Mucosa of descending colon (tissue), 3 donors: ENCODE measurements at regions not wholly inside any gene's neighbourhood (a gene's known extent, or its start where the extent isn't known, plus 50 kb on each side); places are given as distances from the start of the nearest gene placed in this dataset.

Experiments used
- ATAC-seq: fragments of 200-7000 bp; cut with Tn5 transposase; one replicate; pipeline ENCODE4 v1.9.1; 2020; ENCODE audit warnings: mild to moderate bottlenecking, moderate library complexity
- DNase-seq, 3 donors: peaks; one replicate each; pipeline ENCODE4 v3.0.0-alpha.2; 2020
- H3K36me3 ChIP-seq: fragments of 200-600 bp; one replicate; pipeline ENCODE4 v1.8.0; 2021; ENCODE audit warnings: low read depth, mild to moderate bottlenecking
- H3K4me1 ChIP-seq: fragments of 200-600 bp; one replicate; pipeline ENCODE4 v1.8.0; 2021; ENCODE audit warnings: low read depth, mild to moderate bottlenecking
- H3K4me3 ChIP-seq: fragments of 200-600 bp; one replicate; pipeline ENCODE4 v1.8.0; 2021; ENCODE audit warnings: mild to moderate bottlenecking
- H3K9me3 ChIP-seq: fragments of 200-600 bp; one replicate; pipeline ENCODE4 v1.8.0; 2021; ENCODE audit warnings: mild to moderate bottlenecking
- CTCF ChIP-seq: fragments of 200-600 bp; IDR thresholded peaks from one replicate; pipeline ENCODE4 v1.8.0; 2022; ENCODE audit warnings: antibody characterized with exemption, mild to moderate bottlenecking
- intact Hi-C, 2 donors: fragments of 100-400 bp; cut with DNase I in 1 of 2; cut with micrococcal nuclease in 1 of 2; formaldehyde crosslinking; loops; one replicate each; pipeline versions ENCODE4 v1.11.0 to v1.11.1; 2022; cut with DNase I, micrococcal nuclease
- donor health status: DM: no; HTN: no; CAD: no; lungs with moderate emphysema.
- donor health status: DM: no; HTN: no; CAD: no.
- donor health status: DM: no; HTN: yes; CAD: no.

- H3K36me3 ChIP-seq, result no peaks in the 10 kb centered on the region
- no peak for ATAC-seq
- intact Hi-C loops, result no loop called here
- no peak for DNase-seq
- H3K4me1 ChIP-seq, result no peaks in the 10 kb centered on the region
- TF ChIP-seq CTCF, result no peak
- H3K4me3 ChIP-seq, result no peak overlapping the region
- no peaks in the 10 kb centered on the region for H3K9me3 ChIP-seq
Observed at GRCh38 chr2:166573391-166573790, 79.3 kb upstream of the SCN7A start.

- intact Hi-C loops, result no loop called here
- DNase-seq (no peak), ATAC-seq (no peak)
- Histone ChIP-seq H3K4me3 (no peak overlapping the region), H3K4me1 (no peaks in the 10 kb centered on the region), H3K36me3 (no peaks in the 10 kb centered on the region), H3K9me3 (no peaks in the 10 kb centered on the region)
- no peak for TF ChIP-seq CTCF
Observed at GRCh38 chr2:166572937-166573336, 78.9 kb upstream of the SCN7A start.

GRCh38 chr2:166568409-166568808 lies 74.4 kb upstream of the SCN7A start:
- no peaks in the 10 kb centered on the region for H3K9me3 ChIP-seq
- ATAC-seq, result no peak
- H3K36me3 ChIP-seq, result no peaks in the 10 kb centered on the region
- intact Hi-C loops, result no loop called here
- no peak for DNase-seq
- no peaks in the 10 kb centered on the region for H3K4me1 ChIP-seq
- H3K4me3 ChIP-seq, result no peak overlapping the region
- TF ChIP-seq CTCF, result no peak

GRCh38 chr2:166565501-166565900 lies 71.5 kb upstream of the SCN7A start:
- Histone ChIP-seq H3K4me1 (no peaks in the 10 kb centered on the region), H3K36me3 (no peaks in the 10 kb centered on the region), H3K9me3 (no peaks in the 10 kb centered on the region), H3K4me3 (no peak overlapping the region)
- ATAC-seq, result no peak
- intact Hi-C loops, result no loop called here
- DNase-seq, result no peak
- TF ChIP-seq CTCF, result no peak

- DNase-seq, result no peak
- Histone ChIP-seq H3K36me3 (no peaks in the 10 kb centered on the region), H3K4me1 (no peaks in the 10 kb centered on the region), H3K9me3 (no peaks in the 10 kb centered on the region), H3K4me3 (no peak overlapping the region)
- no peak for TF ChIP-seq CTCF
- intact Hi-C loops, result no loop called here
- ATAC-seq, result no peak
Observed at GRCh38 chr2:166563894-166564293, 69.8 kb upstream of the SCN7A start.

- no peaks in the 10 kb centered on the region for H3K9me3 ChIP-seq
- no peaks in the 10 kb centered on the region for H3K36me3 ChIP-seq
- intact Hi-C loops, result no loop called here
- no peak for DNase-seq
- H3K4me3 ChIP-seq, result no peak overlapping the region
- no peak for TF ChIP-seq CTCF
- H3K4me1 ChIP-seq, result no peaks in the 10 kb centered on the region
- ATAC-seq, result no peak
Observed at GRCh38 chr2:166560022-166560421, 66.0 kb upstream of the SCN7A start.
